ENCODE measurements at regions not wholly inside any gene's neighbourhood (a gene's known extent, or its start where the extent isn't known, plus 50 kb on each side); places are given as distances from the start of the nearest gene placed in this dataset.

- H3K27ac Mint-ChIP-seq, result no peak overlapping the region
- H3K9me3 Mint-ChIP-seq, result no peaks in the 10 kb centered on the region
- H3K4me1 Mint-ChIP-seq, result peaks cover 3% of the 10 kb centered on the region
- H3K36me3 Mint-ChIP-seq, result no peaks in the 10 kb centered on the region
- no peak for DNase-seq
- H3K27me3 Mint-ChIP-seq, result no peaks in the 10 kb centered on the region
- H3K4me3 Mint-ChIP-seq, result no peak overlapping the region
- CTCF ChIA-PET, result interaction anchor here (0.7 to 2.9 kb wide), 9 partner anchors 10 to 1702 kb away, joined by 3 to 25 read pairs (median 4); no protein-coding TSS in a partner anchor
Observed at GRCh38 chr12:92650228-92650822, 52.5 kb upstream of the PLEKHG7 start.

GRCh38 chr12:92649511-92650227 is 53.1 kb upstream of the PLEKHG7 start:
- Mint-ChIP-seq H3K27ac (no peak overlapping the region), H3K4me1 (peaks cover 3% of the 10 kb centered on the region), H3K4me3 (no peak overlapping the region), H3K36me3 (no peaks in the 10 kb centered on the region), H3K9me3 (no peaks in the 10 kb centered on the region), H3K27me3 (no peaks in the 10 kb centered on the region)
- CTCF ChIA-PET, result interaction anchor here (0.6 to 2.9 kb wide), 15 partner anchors 10 to 1288 kb away, joined by 3 to 25 read pairs (median 4); no protein-coding TSS in a partner anchor
- peak; percentile 66 for DNase-seq

GRCh38 chr12:92648242-92649031 is 54.4 kb upstream of the PLEKHG7 start:
- Mint-ChIP-seq H3K27me3 (no peaks in the 10 kb centered on the region), H3K27ac (no peak overlapping the region), H3K4me3 (no peak overlapping the region), H3K9me3 (no peaks in the 10 kb centered on the region), H3K36me3 (no peaks in the 10 kb centered on the region), H3K4me1 (peaks cover 3% of the 10 kb centered on the region)
- CTCF ChIA-PET, result interaction anchor here (0.7 to 2.9 kb wide), 8 partner anchors 69 to 1287 kb away, joined by 3 to 25 read pairs (median 4); no protein-coding TSS in a partner anchor
- no peak for DNase-seq

- no peaks in the 10 kb centered on the region for H3K27me3 Mint-ChIP-seq
- H3K36me3 Mint-ChIP-seq, result no peaks in the 10 kb centered on the region
- no peak overlapping the region for H3K4me3 Mint-ChIP-seq
- DNase-seq, result no peak
- H3K9me3 Mint-ChIP-seq, result no peaks in the 10 kb centered on the region
- CTCF ChIA-PET, result no interaction called here
- no peak overlapping the region for H3K27ac Mint-ChIP-seq
- H3K4me1 Mint-ChIP-seq, result no peaks in the 10 kb centered on the region
Observed at GRCh38 chr12:92641291-92641690, 61.5 kb upstream of the PLEKHG7 start.

DNA sequence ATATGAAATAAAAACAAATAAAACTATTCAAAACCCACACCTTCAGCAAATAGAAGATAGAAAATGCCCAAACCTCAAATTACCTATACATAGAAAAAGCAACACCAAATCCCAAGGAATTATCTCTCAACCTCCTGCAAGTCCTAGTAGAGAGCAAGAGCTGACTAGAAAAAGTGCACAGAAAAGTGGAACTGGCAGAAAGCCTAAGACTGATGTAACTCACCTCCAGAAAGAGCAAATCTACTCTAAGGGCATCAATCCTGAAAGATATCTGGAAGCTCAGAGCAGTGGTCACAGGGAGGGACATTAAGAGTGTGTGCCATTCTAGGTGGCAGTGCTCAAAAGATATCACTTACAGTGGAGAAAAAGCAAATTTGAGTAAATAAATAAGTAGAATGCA is 62.1 kb upstream of the PLEKHG7 start:
- no peak for DNase-seq
- H3K4me1 Mint-ChIP-seq, result no peaks in the 10 kb centered on the region
- CTCF ChIA-PET, result interaction anchor here (0.9 kb wide), 1 partner anchor 9 kb away, joined by 3 read pairs; no protein-coding TSS in a partner anchor
- H3K36me3 Mint-ChIP-seq, result no peaks in the 10 kb centered on the region
- H3K27ac Mint-ChIP-seq, result no peak overlapping the region
- no peaks in the 10 kb centered on the region for H3K9me3 Mint-ChIP-seq
- no peaks in the 10 kb centered on the region for H3K27me3 Mint-ChIP-seq
- no peak overlapping the region for H3K4me3 Mint-ChIP-seq

GRCh38 chr12:92639017-92639416 is 63.8 kb upstream of the PLEKHG7 start:
- no peak for DNase-seq
- Mint-ChIP-seq H3K36me3 (no peaks in the 10 kb centered on the region), H3K9me3 (no peaks in the 10 kb centered on the region), H3K4me1 (no peaks in the 10 kb centered on the region), H3K27me3 (no peaks in the 10 kb centered on the region), H3K4me3 (no peak overlapping the region), H3K27ac (no peak overlapping the region)
- CTCF ChIA-PET, result no interaction called here

GRCh38 chr12:92634730-92635129 is 68.1 kb upstream of the PLEKHG7 start:
- DNase-seq, result no peak
- CTCF ChIA-PET, result interaction anchor here (1.6 kb wide), 1 partner anchor 15 kb away, joined by 4 read pairs; no protein-coding TSS in a partner anchor
- Mint-ChIP-seq H3K27me3 (peaks cover 3% of the 10 kb centered on the region), H3K4me1 (no peaks in the 10 kb centered on the region), H3K9me3 (no peaks in the 10 kb centered on the region), H3K4me3 (no peak overlapping the region), H3K36me3 (no peaks in the 10 kb centered on the region), H3K27ac (no peak overlapping the region)

DNA sequence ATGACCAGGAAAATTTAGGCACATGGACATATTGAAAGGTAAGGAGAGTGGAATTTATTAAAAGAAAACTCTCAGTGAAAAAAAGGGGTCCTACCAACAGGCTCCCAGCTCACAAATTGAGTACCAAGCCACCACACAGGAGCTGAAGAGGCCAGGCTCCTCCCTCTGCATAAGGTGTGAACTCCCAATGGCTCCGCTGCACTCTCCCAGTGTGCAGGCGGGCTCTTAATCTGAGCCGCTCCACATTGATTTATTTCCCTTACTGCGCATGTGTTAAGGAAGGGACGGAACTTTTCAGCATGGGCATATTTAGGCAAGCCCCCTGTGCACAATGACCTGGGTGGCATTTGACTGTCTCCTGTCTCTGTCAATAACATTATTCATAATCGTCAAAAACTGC is 68.6 kb upstream of the PLEKHG7 start:
- DNase-seq, result no peak
- CTCF ChIA-PET, result interaction anchor here (1.6 kb wide), 1 partner anchor 16 kb away, joined by 4 read pairs; no protein-coding TSS in a partner anchor
- no peaks in the 10 kb centered on the region for H3K9me3 Mint-ChIP-seq
- no peak overlapping the region for H3K27ac Mint-ChIP-seq
- H3K4me3 Mint-ChIP-seq, result no peak overlapping the region
- H3K27me3 Mint-ChIP-seq, result peaks cover 3% of the 10 kb centered on the region
- H3K4me1 Mint-ChIP-seq, result no peaks in the 10 kb centered on the region
- H3K36me3 Mint-ChIP-seq, result no peaks in the 10 kb centered on the region

- DNase-seq, result no peak
- Mint-ChIP-seq H3K27ac (no peak overlapping the region), H3K36me3 (no peaks in the 10 kb centered on the region), H3K4me3 (no peak overlapping the region), H3K4me1 (no peaks in the 10 kb centered on the region), H3K27me3 (peaks cover 3% of the 10 kb centered on the region), H3K9me3 (no peaks in the 10 kb centered on the region)
- CTCF ChIA-PET, result no interaction called here
Observed at GRCh38 chr12:92630968-92631367, 71.8 kb upstream of the PLEKHG7 start.

DNA sequence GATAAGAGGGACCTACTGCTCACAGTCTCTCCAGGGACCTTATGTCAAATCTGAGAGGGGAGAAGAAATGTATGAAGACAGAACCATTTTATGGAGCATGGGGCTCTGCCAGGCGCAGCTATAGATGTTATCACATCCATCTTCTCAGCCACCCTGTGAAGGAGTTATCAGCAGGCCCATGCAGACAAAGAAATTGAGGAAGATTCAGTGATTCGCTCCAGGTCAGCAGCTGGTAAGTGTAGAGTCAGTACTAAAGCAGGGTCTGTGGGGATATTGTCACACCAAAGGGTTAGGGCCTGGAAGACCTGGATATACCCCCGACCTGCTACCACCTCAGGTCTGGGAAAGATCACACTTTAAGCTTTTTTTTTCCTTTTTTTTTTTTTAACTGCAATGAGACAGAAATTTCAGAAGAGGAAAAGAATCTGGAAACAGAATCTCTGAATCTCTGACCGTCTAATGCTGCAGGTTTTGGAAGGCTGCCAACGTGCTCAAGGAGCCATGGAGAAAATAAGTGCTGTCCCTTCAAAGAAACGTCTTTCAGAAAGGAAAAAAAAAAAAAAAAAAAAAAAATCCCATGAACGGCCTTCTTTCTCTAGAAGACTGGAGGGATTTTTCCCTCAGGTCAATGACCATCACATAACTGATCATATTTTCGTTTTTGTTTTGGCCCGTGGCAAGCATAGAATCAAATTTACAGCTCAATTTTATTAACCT is 73.3 kb upstream of the PLEKHG7 start:
- H3K27me3 Mint-ChIP-seq, result peaks cover 3% of the 10 kb centered on the region
- no peaks in the 10 kb centered on the region for H3K9me3 Mint-ChIP-seq
- no peaks in the 10 kb centered on the region for H3K36me3 Mint-ChIP-seq
- no peak overlapping the region for H3K27ac Mint-ChIP-seq
- no peak overlapping the region for H3K4me3 Mint-ChIP-seq
- DNase-seq, result no peak
- no peaks in the 10 kb centered on the region for H3K4me1 Mint-ChIP-seq
- CTCF ChIA-PET, result interaction anchor here (0.6 kb wide), 2 partner anchors 129 to 356 kb away, joined by 3 to 4 read pairs; no protein-coding TSS in a partner anchor

DNA sequence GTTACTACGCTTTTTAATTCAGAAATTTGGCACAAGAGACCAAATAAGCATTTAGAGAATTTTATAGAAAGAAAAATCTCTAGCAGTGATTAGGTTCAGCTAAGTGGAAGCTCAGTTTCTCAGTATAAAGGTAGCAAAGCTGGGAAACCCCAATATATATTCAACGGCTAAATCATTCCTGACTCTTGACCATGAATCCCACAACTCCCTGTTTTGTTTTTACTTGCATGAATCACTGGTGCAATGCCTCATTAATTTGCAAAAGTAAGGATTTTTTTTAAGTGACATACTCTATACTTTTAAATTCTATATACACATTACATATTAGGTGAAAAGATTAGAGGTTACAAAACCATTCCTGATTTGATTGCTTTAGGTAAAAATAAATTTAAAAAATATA is 74.3 kb upstream of the PLEKHG7 start:
- no peaks in the 10 kb centered on the region for H3K36me3 Mint-ChIP-seq
- H3K4me1 Mint-ChIP-seq, result no peaks in the 10 kb centered on the region
- CTCF ChIA-PET, result interaction anchor here (0.6 kb wide), 1 partner anchor 357 kb away, joined by 3 read pairs; no protein-coding TSS in a partner anchor
- H3K27me3 Mint-ChIP-seq, result peaks cover 2% of the 10 kb centered on the region
- DNase-seq, result no peak
- H3K27ac Mint-ChIP-seq, result no peak overlapping the region
- H3K4me3 Mint-ChIP-seq, result no peak overlapping the region
- no peaks in the 10 kb centered on the region for H3K9me3 Mint-ChIP-seq

DNA sequence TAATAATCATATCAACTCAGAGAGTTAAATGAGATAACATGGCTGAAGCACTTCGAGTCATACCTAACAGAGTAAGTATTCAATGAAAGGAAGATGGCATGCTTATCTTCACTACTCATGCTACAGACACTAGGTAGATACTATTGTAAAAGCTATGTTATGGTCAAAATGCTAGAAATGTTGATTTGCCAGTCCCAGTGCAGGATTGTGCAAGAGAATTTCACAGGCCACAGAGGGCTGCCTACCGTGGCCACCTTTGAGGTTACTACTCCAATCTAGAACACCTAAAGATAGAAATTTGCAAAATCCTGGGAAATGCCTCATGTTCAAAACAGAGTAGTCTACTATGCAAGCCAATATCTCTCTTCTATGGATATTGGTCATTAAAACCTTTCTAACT is 75.3 kb upstream of the PLEKHG7 start:
- Mint-ChIP-seq H3K27me3 (no peaks in the 10 kb centered on the region), H3K27ac (no peak overlapping the region), H3K4me3 (no peak overlapping the region), H3K4me1 (no peaks in the 10 kb centered on the region), H3K36me3 (no peaks in the 10 kb centered on the region), H3K9me3 (no peaks in the 10 kb centered on the region)
- DNase-seq, result no peak
- CTCF ChIA-PET, result no interaction called here

- Mint-ChIP-seq H3K4me1 (no peaks in the 10 kb centered on the region), H3K4me3 (no peak overlapping the region), H3K9me3 (peaks cover 4% of the 10 kb centered on the region), H3K27me3 (no peaks in the 10 kb centered on the region), H3K36me3 (no peaks in the 10 kb centered on the region), H3K27ac (no peak overlapping the region)
- CTCF ChIA-PET, result interaction anchor here (0.7 kb wide), 1 partner anchor 11 kb away, joined by 3 read pairs; no protein-coding TSS in a partner anchor
- DNase-seq, result no peak
Observed at GRCh38 chr12:92625639-92626310, 77.0 kb upstream of the PLEKHG7 start.

Measured in activated naive CD4-positive, alpha-beta T cell treated with anti-CD3 and anti-CD28 coated beads, Interleukin-2, amount 10 ng/mL, durations not matched to agents 7 days and 5 days (primary cell).